GM12878 (cell line): ENCODE measurements at regions not wholly inside any gene's neighbourhood (a gene's known extent, or its start where the extent isn't known, plus 50 kb on each side); places are given as distances from the start of the nearest gene placed in this dataset.

Experiments used
- ATAC-seq: fragments of 200-7000 bp; cut with Tn5 transposase; 3 replicates; pipeline ENCODE4 v1.9.1; 2020; ENCODE audit warnings: mild to moderate bottlenecking, moderate library complexity
- BruUV-seq: library from RNA; stranded (reverse); fragments of 400-500 nt; replicated peaks from 2 replicates; lab custom pipeline; 2021; lab: Mats Ljungman, UMichigan
- CTCF ChIA-PET: fragments of 300-600 bp; sonication (Branson Sonifier 250); formaldehyde crosslinking; extraction: SDS; loops from one replicate; lab custom pipeline; 2021; ENCODE audit warnings: inconsistent platforms; lab: Yijun Ruan, JAX
- POLR2A ChIA-PET: fragments of 350-600 bp; formaldehyde crosslinking; extraction: SDS; loops from one replicate; lab custom pipeline; 2021; ENCODE audit warnings: inconsistent platforms; lab: Charles Lee
- RAD21 ChIA-PET: fragments of 300-600 bp; sonication (Branson Sonifier 250); formaldehyde crosslinking; loops from one replicate; lab custom pipeline; 2023; ENCODE audit warnings: antibody characterized with exemption; ENCODE audit not compliant: unreplicated experiment; lab: Charles Lee
- SMC1A ChIA-PET: fragments of 300-600 bp; sonication (Branson Sonifier 250); formaldehyde crosslinking; loops from one replicate; lab custom pipeline; 2023; ENCODE audit not compliant: unreplicated experiment, uncharacterized antibody; lab: Charles Lee
- DNase-seq: peaks from one replicate; pipeline ENCODE4 v3.0.0-alpha.2; 2011; ENCODE audit warnings: low read depth, low spot score
- FAIRE-seq: peaks from 3 replicates; lab custom pipeline; 2011; peaks lifted over from hg19 to GRCh38; lab: Jason Lieb, UNC
- H2AFZ ChIP-seq: 2 replicates; pipeline ENCODE4 v1.6.0; 2011; ENCODE audit warnings: low read depth, low read length, control low read depth; ENCODE audit not compliant: control insufficient read depth
- H3K27ac ChIP-seq: 2 replicates; pipeline ENCODE4 v1.5.1; 2011; ENCODE audit warnings: control low read depth; ENCODE audit not compliant: control insufficient read depth, insufficient read depth
- H3K27me3 ChIP-seq, 2 experiments: replicated peaks in 1 of 2; 2 replicates each; pipeline versions ENCODE4 v1.6.0 to v1.6.1; 2011; ENCODE audit warnings: low read length in 1 of 2; ENCODE audit not compliant: control insufficient read depth in 2 of 2, insufficient read depth in 2 of 2
- H3K36me3 ChIP-seq, 2 experiments: 2 replicates each; pipeline ENCODE4 v1.5.1; 2011; ENCODE audit warnings: low read length in 1 of 2; ENCODE audit not compliant: control insufficient read depth in 2 of 2, insufficient read depth in 2 of 2
- H3K4me1 ChIP-seq: 2 replicates; pipeline ENCODE4 v1.6.1; 2011; ENCODE audit warnings: mild to moderate bottlenecking, low read length, moderate library complexity, mixed read lengths; ENCODE audit not compliant: control insufficient read depth, insufficient read depth
- H3K4me2 ChIP-seq: 2 replicates; pipeline ENCODE4 v1.6.0; 2011; ENCODE audit warnings: control low read depth; ENCODE audit not compliant: control insufficient read depth, insufficient read depth
- H3K4me3 ChIP-seq: fragments of 200-600 bp; sonication (generic); 2 replicates; pipeline ENCODE4 v1.5.1; 2016
- H3K79me2 ChIP-seq: 2 replicates; pipeline ENCODE4 v1.6.0; 2011; ENCODE audit warnings: low read length; ENCODE audit not compliant: control insufficient read depth, insufficient read depth
- H3K9ac ChIP-seq: 2 replicates; pipeline ENCODE4 v1.8.0; 2011; ENCODE audit warnings: low read length, control low read depth, mixed read lengths; ENCODE audit not compliant: control insufficient read depth, insufficient read depth
- H3K9me3 ChIP-seq: replicated peaks from 3 replicates; pipeline ENCODE4 v1.5.1; 2011; ENCODE audit warnings: mild to moderate bottlenecking, low read length; ENCODE audit not compliant: control insufficient read depth, insufficient read depth
- H4K20me1 ChIP-seq: 2 replicates; pipeline ENCODE4 v1.6.0; 2011; ENCODE audit not compliant: control insufficient read depth, insufficient read depth
- ETV6 ChIP-seq, 2 experiments: fragments of 450-650 bp in 1 of 2; IDR thresholded peaks in 1 of 2; conservative IDR thresholded peaks in 1 of 2; 2 replicates each; pipeline ENCODE4 v1.6.1; 2014; ENCODE audit warnings: antibody characterized with exemption in 1 of 2, borderline replicate concordance in 1 of 2, low read depth in 1 of 2, mild to moderate bottlenecking in 1 of 2, moderate library complexity in 1 of 2
- FOXK2 ChIP-seq: fragments of 450-650 bp; IDR thresholded peaks from 2 replicates; pipeline ENCODE4 v1.6.1; 2017; ENCODE audit warnings: mild to moderate bottlenecking, moderate library complexity
- IRF4 ChIP-seq: IDR thresholded peaks from 2 replicates; pipeline ENCODE4 v1.6.1; 2011; ENCODE audit warnings: low read depth, low read length
- KDM1A ChIP-seq: fragments of 200-600 bp; sonication (generic); IDR thresholded peaks from 2 replicates; pipeline ENCODE4 v1.6.1; 2016; ENCODE audit warnings: borderline replicate concordance
- RBBP5 ChIP-seq: fragments of 200-600 bp; sonication (generic); conservative IDR thresholded peaks from 2 replicates; pipeline ENCODE4 v1.6.1; 2016
- SRF ChIP-seq, 2 experiments: IDR thresholded peaks; 2 replicates each; pipeline ENCODE4 v1.6.1; 2011; ENCODE audit warnings: low read depth in 2 of 2, low read length in 2 of 2, mild to moderate bottlenecking in 1 of 2, moderate library complexity in 1 of 2
- SUZ12 ChIP-seq: fragments of 200-600 bp; sonication (generic); IDR thresholded peaks from one replicate; pipeline ENCODE4 v1.6.1; 2018; ENCODE audit warnings: antibody characterized with exemption, mild to moderate bottlenecking; ENCODE audit not compliant: unreplicated experiment
- WGBS: methylation state at CpG from one replicate; pipeline ENCODE4 v1.1.6; 2016; ENCODE audit warnings: low lambda C conversion rate; ENCODE audit not compliant: insufficient replicate concordance, insufficient coverage; ENCODE audit errors: missing lambda C conversion rate; 5-methylcytosine and 5-hydroxymethylcytosine counted together
- in situ Hi-C: fragments of 300-500 bp; cut with MboI; formaldehyde crosslinking; loops from 9 replicates; pipeline ENCODE4 v1.14.3; 2018; ENCODE audit warnings: mixed read lengths
- intact Hi-C: fragments of 100-400 bp; cut with micrococcal nuclease; formaldehyde crosslinking; loops from one replicate; pipeline ENCODE4 v1.14.2; 2022; ENCODE audit not compliant: unreplicated experiment
- TF ChIP-seq, protein P1 (sequence below): IDR thresholded peaks from 2 replicates; pipeline ENCODE4 v1.6.1; 2011; ENCODE audit warnings: low read depth, mild to moderate bottlenecking, low read length, moderate library complexity, borderline replicate concordance; ENCODE audit errors: extremely low read depth
- TF ChIP-seq, protein P2 (sequence below): fragments of 450-650 bp; formaldehyde crosslinking; IDR thresholded peaks from 2 replicates; pipeline ENCODE4 v1.5.0; 2022; ENCODE audit warnings: mild to moderate bottlenecking, missing genetic modification characterization
- TF ChIP-seq, protein P3 (sequence below): IDR thresholded peaks from 2 replicates; pipeline ENCODE4 v1.6.1; 2012; ENCODE audit warnings: low read length, inconsistent platforms

DNA sequence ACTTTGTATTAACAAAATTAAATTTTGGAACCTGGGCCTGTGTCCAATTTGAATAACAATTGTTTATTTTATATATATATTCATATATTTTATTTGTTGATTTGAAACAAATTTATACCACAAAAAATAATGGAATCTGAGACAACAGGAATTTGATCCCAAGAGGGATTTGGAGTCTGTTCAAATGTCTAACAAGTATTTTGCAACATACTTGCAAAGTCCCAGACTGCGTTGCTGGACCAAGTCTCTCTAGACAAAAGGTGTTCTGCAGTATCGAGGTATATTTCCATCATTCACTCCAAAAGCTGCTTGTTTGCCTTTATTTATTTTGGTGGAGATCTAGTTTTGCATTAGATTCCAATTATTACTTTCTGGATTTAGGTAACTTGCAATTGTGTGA is 68.7 kb upstream of the PTPRR start:
- TF ChIP-seq SUZ12 (no peak), RBBP5 (no peak), IRF4 (no peak), ETV6 (conservative IDR thresholded peaks at IDR 0.05 in 1 of 2, IDR thresholded peaks at IDR 0.05 in 1 of 2; ENCODE audit: borderline replicate concordance in 1 of 2, low read depth in 1 of 2) (no peak), SRF (IDR thresholded peaks at IDR 0.05; ENCODE audit: low read depth in 2 of 2, low read length in 2 of 2) (no peak), KDM1A (no peak), FOXK2 (no peak)
- TF ChIP-seq, protein P1, sequence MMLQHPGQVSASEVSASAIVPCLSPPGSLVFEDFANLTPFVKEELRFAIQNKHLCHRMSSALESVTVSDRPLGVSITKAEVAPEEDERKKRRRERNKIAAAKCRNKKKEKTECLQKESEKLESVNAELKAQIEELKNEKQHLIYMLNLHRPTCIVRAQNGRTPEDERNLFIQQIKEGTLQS, result no peak
- TF ChIP-seq, protein P2, sequence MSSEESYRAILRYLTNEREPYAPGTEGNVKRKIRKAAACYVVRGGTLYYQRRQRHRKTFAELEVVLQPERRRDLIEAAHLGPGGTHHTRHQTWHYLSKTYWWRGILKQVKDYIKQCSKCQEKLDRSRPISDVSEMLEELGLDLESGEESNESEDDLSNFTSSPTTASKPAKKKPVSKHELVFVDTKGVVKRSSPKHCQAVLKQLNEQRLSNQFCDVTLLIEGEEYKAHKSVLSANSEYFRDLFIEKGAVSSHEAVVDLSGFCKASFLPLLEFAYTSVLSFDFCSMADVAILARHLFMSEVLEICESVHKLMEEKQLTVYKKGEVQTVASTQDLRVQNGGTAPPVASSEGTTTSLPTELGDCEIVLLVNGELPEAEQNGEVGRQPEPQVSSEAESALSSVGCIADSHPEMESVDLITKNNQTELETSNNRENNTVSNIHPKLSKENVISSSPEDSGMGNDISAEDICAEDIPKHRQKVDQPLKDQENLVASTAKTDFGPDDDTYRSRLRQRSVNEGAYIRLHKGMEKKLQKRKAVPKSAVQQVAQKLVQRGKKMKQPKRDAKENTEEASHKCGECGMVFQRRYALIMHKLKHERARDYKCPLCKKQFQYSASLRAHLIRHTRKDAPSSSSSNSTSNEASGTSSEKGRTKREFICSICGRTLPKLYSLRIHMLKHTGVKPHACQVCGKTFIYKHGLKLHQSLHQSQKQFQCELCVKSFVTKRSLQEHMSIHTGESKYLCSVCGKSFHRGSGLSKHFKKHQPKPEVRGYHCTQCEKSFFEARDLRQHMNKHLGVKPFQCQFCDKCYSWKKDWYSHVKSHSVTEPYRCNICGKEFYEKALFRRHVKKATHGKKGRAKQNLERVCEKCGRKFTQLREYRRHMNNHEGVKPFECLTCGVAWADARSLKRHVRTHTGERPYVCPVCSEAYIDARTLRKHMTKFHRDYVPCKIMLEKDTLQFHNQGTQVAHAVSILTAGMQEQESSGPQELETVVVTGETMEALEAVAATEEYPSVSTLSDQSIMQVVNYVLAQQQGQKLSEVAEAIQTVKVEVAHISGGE, result no peak
- TF ChIP-seq, protein P3, sequence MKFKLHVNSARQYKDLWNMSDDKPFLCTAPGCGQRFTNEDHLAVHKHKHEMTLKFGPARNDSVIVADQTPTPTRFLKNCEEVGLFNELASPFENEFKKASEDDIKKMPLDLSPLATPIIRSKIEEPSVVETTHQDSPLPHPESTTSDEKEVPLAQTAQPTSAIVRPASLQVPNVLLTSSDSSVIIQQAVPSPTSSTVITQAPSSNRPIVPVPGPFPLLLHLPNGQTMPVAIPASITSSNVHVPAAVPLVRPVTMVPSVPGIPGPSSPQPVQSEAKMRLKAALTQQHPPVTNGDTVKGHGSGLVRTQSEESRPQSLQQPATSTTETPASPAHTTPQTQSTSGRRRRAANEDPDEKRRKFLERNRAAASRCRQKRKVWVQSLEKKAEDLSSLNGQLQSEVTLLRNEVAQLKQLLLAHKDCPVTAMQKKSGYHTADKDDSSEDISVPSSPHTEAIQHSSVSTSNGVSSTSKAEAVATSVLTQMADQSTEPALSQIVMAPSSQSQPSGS, result no peak
- TF ChIP-seq, all 136 proteins: peak for 0
- no peaks in the 10 kb centered on the region; a peak in 1 of 4 replicates for H3K27me3 ChIP-seq
- WGBS, result 35% methylated on average over 2 of the region's 2 CpGs
- no peak overlapping the region for H2AFZ ChIP-seq
- no peak overlapping the region for H3K4me2 ChIP-seq
- POLR2A ChIA-PET, result no interaction called here
- H3K4me3 ChIP-seq, result no peak overlapping the region
- intact Hi-C loops, result no loop called here
- FAIRE-seq (no peak), DNase-seq (no peak), ATAC-seq (no peak)
- no peaks in the 10 kb centered on the region for H4K20me1 ChIP-seq
- H3K27ac ChIP-seq, result no peak overlapping the region
- SMC1A ChIA-PET, result no interaction called here
- no peaks in the 10 kb centered on the region for H3K4me1 ChIP-seq
- H3K36me3 ChIP-seq, result no peaks in the 10 kb centered on the region
- no peak overlapping the region for H3K9ac ChIP-seq
- H3K79me2 ChIP-seq, result no peaks in the 10 kb centered on the region
- no peaks in the 10 kb centered on the region for H3K9me3 ChIP-seq
- RAD21 ChIA-PET, result no interaction called here
- in situ Hi-C loops, result no loop called here
- BruUV-seq, result no TSS peak
- CTCF ChIA-PET, result no interaction called here
